Neural cell (in vitro differentiated cells): ENCODE measurements at regions not wholly inside any gene's neighbourhood (a gene's known extent, or its start where the extent isn't known, plus 50 kb on each side); places are given as distances from the start of the nearest gene placed in this dataset.

Experiments
- EP300 ChIP-seq: fragments of 450-650 bp; conservative IDR thresholded peaks from 2 replicates; pipeline ENCODE4 v1.6.1; 2014; ENCODE audit warnings: antibody characterized with exemption, mild to moderate bottlenecking, moderate library complexity; ENCODE audit not compliant: poor library complexity, severe bottlenecking
- EZH2 ChIP-seq: fragments of 200-600, 300-800 bp; shearing (Covaris generic), sonication (generic); IDR thresholded peaks from 2 replicates; pipeline ENCODE4 v1.6.1; 2014; ENCODE audit warnings: antibody characterized with exemption, low read length, borderline replicate concordance, mild to moderate bottlenecking; ENCODE audit not compliant: insufficient read depth, poor library complexity, severe bottlenecking
- POLR2AphosphoS5 ChIP-seq: IDR thresholded peaks from 2 replicates; pipeline ENCODE4 v1.6.1; 2012
- RAD21 ChIP-seq: fragments of 450-650 bp; conservative IDR thresholded peaks from 2 replicates; pipeline ENCODE4 v1.6.1; 2014; ENCODE audit warnings: antibody characterized with exemption, mild to moderate bottlenecking, moderate library complexity
- TF ChIP-seq, protein P1 (sequence below): fragments of 450-650 bp; IDR thresholded peaks from 2 replicates; pipeline ENCODE4 v1.5.1; 2014; ENCODE audit warnings: antibody characterized with exemption, mild to moderate bottlenecking, moderate library complexity; ENCODE audit not compliant: poor library complexity, severe bottlenecking
- TF ChIP-seq, protein P2 (sequence below): IDR thresholded peaks from 2 replicates; pipeline ENCODE4 v1.6.1; 2012; ENCODE audit warnings: borderline replicate concordance

DNA sequence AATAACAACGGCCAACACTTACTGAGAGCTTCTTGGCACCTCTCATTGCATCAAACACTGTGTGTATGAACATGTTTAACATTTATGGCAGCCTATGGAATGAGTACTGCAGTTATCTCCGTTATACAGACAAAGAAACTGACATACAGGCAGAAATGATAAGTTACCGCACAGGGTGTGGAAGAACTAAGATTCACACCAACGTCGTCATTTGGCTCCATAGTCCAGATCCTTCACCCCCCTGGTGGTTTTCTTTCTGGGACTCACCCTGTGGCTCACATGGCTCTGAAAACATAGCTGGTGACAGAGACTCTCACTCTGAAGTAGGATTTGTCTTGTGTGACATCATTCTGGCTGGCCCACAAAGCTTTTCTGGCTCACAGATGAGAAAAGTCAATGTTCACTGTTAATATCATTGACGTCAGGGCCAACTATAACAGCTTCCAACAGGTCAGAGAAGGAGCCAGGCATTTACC, 230.1 kb downstream of the DLEU7 start:
- TF ChIP-seq, protein P1, sequence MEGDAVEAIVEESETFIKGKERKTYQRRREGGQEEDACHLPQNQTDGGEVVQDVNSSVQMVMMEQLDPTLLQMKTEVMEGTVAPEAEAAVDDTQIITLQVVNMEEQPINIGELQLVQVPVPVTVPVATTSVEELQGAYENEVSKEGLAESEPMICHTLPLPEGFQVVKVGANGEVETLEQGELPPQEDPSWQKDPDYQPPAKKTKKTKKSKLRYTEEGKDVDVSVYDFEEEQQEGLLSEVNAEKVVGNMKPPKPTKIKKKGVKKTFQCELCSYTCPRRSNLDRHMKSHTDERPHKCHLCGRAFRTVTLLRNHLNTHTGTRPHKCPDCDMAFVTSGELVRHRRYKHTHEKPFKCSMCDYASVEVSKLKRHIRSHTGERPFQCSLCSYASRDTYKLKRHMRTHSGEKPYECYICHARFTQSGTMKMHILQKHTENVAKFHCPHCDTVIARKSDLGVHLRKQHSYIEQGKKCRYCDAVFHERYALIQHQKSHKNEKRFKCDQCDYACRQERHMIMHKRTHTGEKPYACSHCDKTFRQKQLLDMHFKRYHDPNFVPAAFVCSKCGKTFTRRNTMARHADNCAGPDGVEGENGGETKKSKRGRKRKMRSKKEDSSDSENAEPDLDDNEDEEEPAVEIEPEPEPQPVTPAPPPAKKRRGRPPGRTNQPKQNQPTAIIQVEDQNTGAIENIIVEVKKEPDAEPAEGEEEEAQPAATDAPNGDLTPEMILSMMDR, result no peak
- no peak for TF ChIP-seq EP300
- TF ChIP-seq POLR2AphosphoS5, result no peak
- TF ChIP-seq RAD21, result no peak
- TF ChIP-seq EZH2, result no peak
- TF ChIP-seq, protein P2, sequence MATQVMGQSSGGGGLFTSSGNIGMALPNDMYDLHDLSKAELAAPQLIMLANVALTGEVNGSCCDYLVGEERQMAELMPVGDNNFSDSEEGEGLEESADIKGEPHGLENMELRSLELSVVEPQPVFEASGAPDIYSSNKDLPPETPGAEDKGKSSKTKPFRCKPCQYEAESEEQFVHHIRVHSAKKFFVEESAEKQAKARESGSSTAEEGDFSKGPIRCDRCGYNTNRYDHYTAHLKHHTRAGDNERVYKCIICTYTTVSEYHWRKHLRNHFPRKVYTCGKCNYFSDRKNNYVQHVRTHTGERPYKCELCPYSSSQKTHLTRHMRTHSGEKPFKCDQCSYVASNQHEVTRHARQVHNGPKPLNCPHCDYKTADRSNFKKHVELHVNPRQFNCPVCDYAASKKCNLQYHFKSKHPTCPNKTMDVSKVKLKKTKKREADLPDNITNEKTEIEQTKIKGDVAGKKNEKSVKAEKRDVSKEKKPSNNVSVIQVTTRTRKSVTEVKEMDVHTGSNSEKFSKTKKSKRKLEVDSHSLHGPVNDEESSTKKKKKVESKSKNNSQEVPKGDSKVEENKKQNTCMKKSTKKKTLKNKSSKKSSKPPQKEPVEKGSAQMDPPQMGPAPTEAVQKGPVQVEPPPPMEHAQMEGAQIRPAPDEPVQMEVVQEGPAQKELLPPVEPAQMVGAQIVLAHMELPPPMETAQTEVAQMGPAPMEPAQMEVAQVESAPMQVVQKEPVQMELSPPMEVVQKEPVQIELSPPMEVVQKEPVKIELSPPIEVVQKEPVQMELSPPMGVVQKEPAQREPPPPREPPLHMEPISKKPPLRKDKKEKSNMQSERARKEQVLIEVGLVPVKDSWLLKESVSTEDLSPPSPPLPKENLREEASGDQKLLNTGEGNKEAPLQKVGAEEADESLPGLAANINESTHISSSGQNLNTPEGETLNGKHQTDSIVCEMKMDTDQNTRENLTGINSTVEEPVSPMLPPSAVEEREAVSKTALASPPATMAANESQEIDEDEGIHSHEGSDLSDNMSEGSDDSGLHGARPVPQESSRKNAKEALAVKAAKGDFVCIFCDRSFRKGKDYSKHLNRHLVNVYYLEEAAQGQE, result no peak
